Upper lobe of left lung (tissue), 6 donors: ENCODE measurements at regions not wholly inside any gene's neighbourhood (a gene's known extent, or its start where the extent isn't known, plus 50 kb on each side); places are given as distances from the start of the nearest gene placed in this dataset.

Experiments
- ATAC-seq, 2 donors: fragments of 200-7000 bp; cut with Tn5 transposase; one replicate each; pipeline ENCODE4 v1.9.1; 2022; ENCODE audit warnings: mild to moderate bottlenecking in 2 of 2, moderate library complexity in 2 of 2; ENCODE audit not compliant: low FRiP score in 2 of 2
- DNase-seq, 2 donors: peaks; one replicate each; pipeline ENCODE4 v3.0.0-alpha.2; 2019 to 2020
- H3K27ac ChIP-seq, 4 donors: fragments of 200-600 bp; sonication (generic); one replicate each; pipeline ENCODE4 v1.5.1; 2016 to 2019
- H3K27me3 ChIP-seq, 4 donors: fragments of 200-600 bp; sonication (generic); one replicate each; pipeline ENCODE4 v1.5.1; 2017 to 2019
- H3K36me3 ChIP-seq, 4 donors: fragments of 200-600 bp; sonication (generic); one replicate each; pipeline ENCODE4 v1.5.1; 2016 to 2019
- H3K4me1 ChIP-seq, 4 donors: fragments of 200-600 bp; sonication (generic); one replicate each; pipeline ENCODE4 v1.5.1; 2018 to 2019
- H3K4me3 ChIP-seq, 4 donors: fragments of 200-600 bp; sonication (generic); one replicate each; pipeline ENCODE4 v1.5.1; 2017 to 2019; ENCODE audit warnings: mild to moderate bottlenecking in 2 of 4, moderate library complexity in 1 of 4
- H3K9me3 ChIP-seq, 4 donors: fragments of 200-600 bp; sonication (generic); one replicate each; pipeline ENCODE4 v1.5.1; 2018 to 2019
- EP300 ChIP-seq, 4 donors: sonication (generic); formaldehyde crosslinking; IDR thresholded peaks; one replicate each; pipeline ENCODE4 v1.5.1; 2017; ENCODE audit warnings: antibody characterized with exemption in 4 of 4, control low read depth in 2 of 4
- POLR2A ChIP-seq, 4 donors: fragments of 450-650 bp; IDR thresholded peaks; one replicate each; pipeline ENCODE4 v1.5.1; 2016 to 2017; ENCODE audit warnings: antibody characterized with exemption in 4 of 4, mild to moderate bottlenecking in 2 of 4
- POLR2AphosphoS5 ChIP-seq, 2 donors: sonication (generic); formaldehyde crosslinking; IDR thresholded peaks; one replicate each; pipeline ENCODE4 v1.5.1; 2017; ENCODE audit warnings: antibody characterized with exemption in 2 of 2
- WGBS, 2 donors: methylation state at CpG; one replicate each; pipeline ENCODE4 v1.1.5; 2017 to 2018; 5-methylcytosine and 5-hydroxymethylcytosine counted together
- TF ChIP-seq, protein P1 (sequence below), 6 experiments: fragments of 450-650 bp in 4 of 6; fragments of 200-600 bp in 2 of 6; sonication (generic) in 2 of 6; IDR thresholded peaks; one replicate each; pipeline ENCODE4 v1.5.1; 2016 to 2019; ENCODE audit warnings: antibody characterized with exemption in 6 of 6
- donor health status: DM: no; HTN: no; CAD: no; lungs with moderate emphysema.
- donor health status: DM: no; HTN: yes; CAD: no; lungs with severe emphysema.

DNA sequence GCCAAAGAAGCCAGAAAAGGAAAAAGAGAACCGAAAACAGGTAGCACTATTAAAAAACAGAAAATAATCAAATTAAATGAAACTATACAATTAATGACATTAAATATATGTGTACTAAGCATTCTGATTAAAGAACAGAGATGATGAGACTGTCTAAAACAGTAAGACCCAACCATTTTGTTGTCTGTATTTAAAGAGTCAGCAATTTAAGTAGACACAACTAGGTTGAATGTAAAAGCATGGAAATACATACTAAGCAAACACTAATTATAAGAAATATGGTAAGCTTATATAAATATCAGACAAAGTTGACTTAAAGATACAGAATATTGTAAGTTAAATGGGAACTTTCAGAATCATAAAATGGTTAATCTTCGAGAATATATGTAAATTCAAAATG, 774.6 kb upstream of the RAG2 start:
- DNase-seq (no peak), ATAC-seq (no peak)
- no peak overlapping the region for H3K4me3 ChIP-seq
- 79 to 87% methylated on average over 2 of the region's 2 CpGs for WGBS, 2 donors
- H3K27me3 ChIP-seq, result no peaks in the 10 kb centered on the region
- H3K36me3 ChIP-seq, result no peaks in the 10 kb centered on the region
- no peaks in the 10 kb centered on the region for H3K4me1 ChIP-seq
- TF ChIP-seq EP300 (IDR thresholded peaks at IDR 0.05) (no peak), POLR2A (IDR thresholded peaks at IDR 0.05) (no peak), POLR2AphosphoS5 (IDR thresholded peaks at IDR 0.05) (no peak)
- no peak overlapping the region for H3K27ac ChIP-seq
- peaks cover 0 to 7% (median 0%) of the 10 kb centered on the region in 4 donors for H3K9me3 ChIP-seq

DNA sequence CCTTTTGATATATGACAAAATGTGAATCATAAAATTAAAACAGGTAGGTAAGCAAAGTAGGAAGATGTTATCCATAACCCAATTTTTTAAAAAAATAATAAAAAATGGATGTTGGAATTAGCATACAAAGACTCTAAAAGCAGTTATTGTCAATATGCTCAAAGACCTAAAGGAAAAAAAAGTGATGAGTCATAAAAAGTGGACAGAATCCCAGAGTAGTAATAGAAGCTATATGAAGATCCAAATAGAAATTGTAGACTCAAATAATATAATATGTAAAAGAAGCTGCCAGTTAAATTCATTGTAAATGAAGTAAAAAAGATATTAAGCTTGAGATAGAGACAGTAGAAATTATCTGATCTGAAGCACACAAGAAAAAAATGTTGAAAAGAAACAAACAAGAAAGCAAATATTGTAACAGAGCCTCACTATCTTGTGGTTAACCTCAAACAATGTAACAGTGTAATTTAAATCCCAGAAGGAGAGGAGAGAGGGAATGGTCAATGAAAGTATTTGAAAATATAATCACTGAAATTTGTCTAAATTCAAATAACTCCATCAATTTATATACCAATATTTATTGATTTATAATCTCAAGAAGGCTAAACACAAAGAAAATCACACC, 773.4 kb upstream of the RAG2 start:
- no peak for ATAC-seq
- no peaks in the 10 kb centered on the region for H3K4me1 ChIP-seq
- TF ChIP-seq, protein P1, sequence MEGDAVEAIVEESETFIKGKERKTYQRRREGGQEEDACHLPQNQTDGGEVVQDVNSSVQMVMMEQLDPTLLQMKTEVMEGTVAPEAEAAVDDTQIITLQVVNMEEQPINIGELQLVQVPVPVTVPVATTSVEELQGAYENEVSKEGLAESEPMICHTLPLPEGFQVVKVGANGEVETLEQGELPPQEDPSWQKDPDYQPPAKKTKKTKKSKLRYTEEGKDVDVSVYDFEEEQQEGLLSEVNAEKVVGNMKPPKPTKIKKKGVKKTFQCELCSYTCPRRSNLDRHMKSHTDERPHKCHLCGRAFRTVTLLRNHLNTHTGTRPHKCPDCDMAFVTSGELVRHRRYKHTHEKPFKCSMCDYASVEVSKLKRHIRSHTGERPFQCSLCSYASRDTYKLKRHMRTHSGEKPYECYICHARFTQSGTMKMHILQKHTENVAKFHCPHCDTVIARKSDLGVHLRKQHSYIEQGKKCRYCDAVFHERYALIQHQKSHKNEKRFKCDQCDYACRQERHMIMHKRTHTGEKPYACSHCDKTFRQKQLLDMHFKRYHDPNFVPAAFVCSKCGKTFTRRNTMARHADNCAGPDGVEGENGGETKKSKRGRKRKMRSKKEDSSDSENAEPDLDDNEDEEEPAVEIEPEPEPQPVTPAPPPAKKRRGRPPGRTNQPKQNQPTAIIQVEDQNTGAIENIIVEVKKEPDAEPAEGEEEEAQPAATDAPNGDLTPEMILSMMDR (IDR thresholded peaks at IDR 0.05), result no peak
- H3K4me3 ChIP-seq, result no peak overlapping the region
- DNase-seq, result no peak
- H3K27ac ChIP-seq, result no peak overlapping the region
- no peaks in the 10 kb centered on the region for H3K27me3 ChIP-seq
- H3K36me3 ChIP-seq, result no peaks in the 10 kb centered on the region
- no peaks in the 10 kb centered on the region for H3K9me3 ChIP-seq

DNA sequence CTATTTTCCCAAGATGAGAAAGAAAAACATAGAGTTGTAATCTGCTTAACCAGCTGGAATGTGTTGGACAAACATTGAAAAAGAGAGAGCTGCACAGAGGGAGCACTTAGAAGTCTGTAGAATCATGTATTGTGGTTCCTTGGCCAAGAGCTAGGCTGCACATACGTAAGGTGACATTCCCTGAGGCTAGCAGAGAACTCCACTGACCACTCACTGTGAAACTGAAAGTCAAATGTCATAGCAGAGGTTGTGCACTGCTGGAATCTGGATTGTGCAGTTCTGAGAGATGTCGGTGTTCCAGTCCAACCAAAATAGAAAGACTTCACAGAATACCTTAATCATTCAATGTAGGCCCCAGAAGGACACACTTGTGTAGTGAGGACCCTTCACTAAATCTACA, 772.8 kb upstream of the RAG2 start:
- no peaks in the 10 kb centered on the region for H3K4me1 ChIP-seq
- DNase-seq (no peak), ATAC-seq (no peak)
- H3K27me3 ChIP-seq, result no peaks in the 10 kb centered on the region
- TF ChIP-seq POLR2AphosphoS5 (IDR thresholded peaks at IDR 0.05) (no peak), EP300 (IDR thresholded peaks at IDR 0.05) (no peak), POLR2A (IDR thresholded peaks at IDR 0.05) (no peak)
- TF ChIP-seq, protein P1 (IDR thresholded peaks at IDR 0.05), result no peak
- no peak overlapping the region for H3K27ac ChIP-seq
- WGBS, 2 donors, result 73 to 78% methylated on average over 2 of the region's 2 CpGs
- no peak overlapping the region for H3K4me3 ChIP-seq
- H3K36me3 ChIP-seq, result no peaks in the 10 kb centered on the region
- no peaks in the 10 kb centered on the region for H3K9me3 ChIP-seq

DNA sequence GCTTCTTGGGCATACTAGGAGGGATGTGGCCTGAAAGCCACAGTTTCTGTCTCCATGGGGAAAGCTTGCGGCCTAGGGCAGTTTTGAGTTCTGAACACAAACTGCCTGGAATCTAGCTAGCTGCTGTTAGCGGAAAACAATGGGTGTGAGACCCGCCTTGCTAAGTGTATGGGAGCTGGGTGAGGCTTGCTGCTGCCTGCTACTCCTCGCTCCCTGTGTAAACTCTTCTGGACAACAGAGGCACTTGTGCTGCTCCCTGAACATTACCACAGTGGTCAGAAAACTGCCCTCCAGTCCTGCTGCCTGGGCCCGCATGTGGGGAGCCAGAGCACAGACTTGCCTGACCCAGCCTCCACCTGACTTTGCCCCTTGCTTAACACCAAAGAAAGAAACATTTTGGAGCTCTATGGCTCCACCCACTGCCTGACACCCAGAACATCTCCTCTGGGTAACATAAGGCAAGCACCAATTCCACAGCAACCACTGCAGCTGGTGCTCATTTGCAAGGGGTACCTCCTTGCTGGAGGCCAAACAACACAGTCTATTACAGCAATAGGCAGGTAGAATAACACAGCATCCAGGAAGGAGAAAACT, 766.3 kb upstream of the RAG2 start:
- DNase-seq (no peak), ATAC-seq (no peak)
- H3K4me1 ChIP-seq, result no peaks in the 10 kb centered on the region
- H3K27me3 ChIP-seq, result no peaks in the 10 kb centered on the region
- no peak overlapping the region for H3K4me3 ChIP-seq
- no peak for TF ChIP-seq EP300 (IDR thresholded peaks at IDR 0.05)
- TF ChIP-seq, protein P1 (IDR thresholded peaks at IDR 0.05), result no peak
- no peak for TF ChIP-seq POLR2A (IDR thresholded peaks at IDR 0.05)
- no peak for TF ChIP-seq POLR2AphosphoS5 (IDR thresholded peaks at IDR 0.05)
- no peak overlapping the region for H3K27ac ChIP-seq
- H3K36me3 ChIP-seq, result no peaks in the 10 kb centered on the region
- 81 to 92% methylated on average over 4 to 5 of the region's 5 CpGs for WGBS, 2 donors
- H3K9me3 ChIP-seq, result peaks cover 0 to 6% (median 1%) of the 10 kb centered on the region in 4 donors

DNA sequence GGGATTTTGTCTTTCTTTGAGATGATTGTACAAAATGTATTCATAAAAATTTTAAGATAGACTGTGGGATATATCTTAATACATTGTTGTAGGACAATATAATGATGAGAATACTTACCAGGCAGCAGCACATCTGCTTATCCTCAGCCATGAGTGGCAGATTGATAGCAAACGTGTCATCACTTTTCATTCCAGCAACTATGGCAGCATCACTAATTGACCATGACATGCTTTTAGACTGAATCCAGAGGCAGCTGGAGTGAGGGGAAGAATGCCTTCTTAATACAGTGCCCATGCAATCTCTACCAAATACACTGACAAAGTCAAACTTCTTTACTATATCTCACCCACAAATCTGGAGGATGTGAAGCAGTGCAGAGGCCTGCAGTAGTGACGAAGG, 755.2 kb upstream of the RAG2 start:
- Histone ChIP-seq H3K27me3 (no peaks in the 10 kb centered on the region), H3K4me1 (no peaks in the 10 kb centered on the region), H3K27ac (no peak overlapping the region), H3K36me3 (no peaks in the 10 kb centered on the region), H3K9me3 (no peaks in the 10 kb centered on the region), H3K4me3 (no peak overlapping the region)
- DNase-seq (no peak), ATAC-seq (no peak)
- WGBS, 2 donors, result 87 to 92% methylated on average over 2 of the region's 2 CpGs
- no peak for TF ChIP-seq POLR2A (IDR thresholded peaks at IDR 0.05)
- TF ChIP-seq EP300 (IDR thresholded peaks at IDR 0.05), result no peak
- TF ChIP-seq, protein P1 (IDR thresholded peaks at IDR 0.05), result no peak
